IMR-90 (cell line): ENCODE measurements at regions not wholly inside any gene's neighbourhood (a gene's known extent, or its start where the extent isn't known, plus 50 kb on each side); places are given as distances from the start of the nearest gene placed in this dataset.

ENCODE experiments used
- ATAC-seq: fragments of 200-7000 bp; cut with Tn5 transposase; 2 replicates; pipeline ENCODE4 v1.9.1; 2020; ENCODE audit warnings: low read depth, mild to moderate bottlenecking, moderate library complexity
- BruUV-seq: library from RNA; stranded (reverse); fragments of 400-500 nt; replicated peaks from 2 replicates; lab custom pipeline; 2021; lab: Mats Ljungman, UMichigan
- CTCF ChIA-PET: fragments of 300-600 bp; formaldehyde crosslinking; extraction: SDS; loops from one replicate; lab custom pipeline; 2021; ENCODE audit warnings: antibody characterized with exemption; lab: Yijun Ruan, JAX
- POLR2A ChIA-PET: fragments of 300-600 bp; sonication (Branson Sonifier 250); formaldehyde crosslinking; loops from one replicate; lab custom pipeline; 2022; ENCODE audit warnings: antibody characterized with exemption; ENCODE audit not compliant: unreplicated experiment; lab: Charles Lee
- DNase-seq: peaks from one replicate; pipeline ENCODE4 v3.0.0; 2013
- H2AFZ ChIP-seq: replicated peaks from 2 replicates; pipeline ENCODE3; 2013; ENCODE audit warnings: low read length, mild to moderate bottlenecking; ENCODE audit not compliant: poor library complexity
- H2AK5ac ChIP-seq: 2 replicates; pipeline ENCODE4 v1.6.1; 2013; ENCODE audit warnings: low read depth, low read length, inconsistent platforms
- H2AK9ac ChIP-seq: replicated peaks from 2 replicates; pipeline ENCODE3; 2013; ENCODE audit warnings: mild to moderate bottlenecking, low read depth, low read length, moderate library complexity; ENCODE audit not compliant: poor library complexity
- H2BK120ac ChIP-seq: 2 replicates; pipeline ENCODE4 v1.6.1; 2013; ENCODE audit warnings: low read depth, low read length, inconsistent platforms
- H2BK15ac ChIP-seq: 3 replicates; pipeline ENCODE4 v1.6.1; 2013; ENCODE audit warnings: low read depth, low read length, inconsistent platforms
- H2BK20ac ChIP-seq: 2 replicates; pipeline ENCODE4 v1.6.1; 2013; ENCODE audit warnings: low read depth, mild to moderate bottlenecking, inconsistent platforms, low read length, moderate library complexity
- H2BK5ac ChIP-seq: 2 replicates; pipeline ENCODE4 v1.6.1; 2013; ENCODE audit warnings: mild to moderate bottlenecking, low read depth, low read length, inconsistent platforms; ENCODE audit not compliant: poor library complexity, severe bottlenecking
- H3K14ac ChIP-seq: replicated peaks from 2 replicates; pipeline ENCODE4 v1.6.1; 2013; ENCODE audit warnings: low read depth, low read length, inconsistent platforms
- H3K18ac ChIP-seq: 2 replicates; pipeline ENCODE4 v1.6.1; 2013; ENCODE audit warnings: low read depth, low read length, control low read depth
- H3K23ac ChIP-seq: 2 replicates; pipeline ENCODE4 v1.6.1; 2013; ENCODE audit warnings: low read depth, low read length, inconsistent platforms
- H3K27ac ChIP-seq: 2 replicates; pipeline ENCODE4 v1.5.1; 2013; ENCODE audit warnings: mild to moderate bottlenecking, control low read depth, low read length; ENCODE audit not compliant: insufficient read depth
- H3K27me3 ChIP-seq: 2 replicates; pipeline ENCODE4 v1.6.1; 2013; ENCODE audit warnings: low read length; ENCODE audit not compliant: control insufficient read depth, insufficient read depth
- H3K36me3 ChIP-seq: 2 replicates; pipeline ENCODE4 v1.6.1; 2013; ENCODE audit warnings: low read length, mixed read lengths; ENCODE audit not compliant: control insufficient read depth, insufficient read depth
- H3K4ac ChIP-seq: 2 replicates; pipeline ENCODE4 v1.6.1; 2013; ENCODE audit warnings: low read depth, low read length, inconsistent platforms
- H3K4me1 ChIP-seq: 2 replicates; pipeline ENCODE4 v1.6.1; 2013; ENCODE audit warnings: low read length, mixed read lengths; ENCODE audit not compliant: control insufficient read depth, insufficient read depth
- H3K4me2 ChIP-seq: 2 replicates; pipeline ENCODE4 v1.6.1; 2013; ENCODE audit warnings: low read depth, mild to moderate bottlenecking, control low read depth, low read length, moderate library complexity
- H3K4me3 ChIP-seq: 2 replicates; pipeline ENCODE4 v1.5.1; 2013; ENCODE audit warnings: low read depth, mild to moderate bottlenecking, control low read depth, low read length, moderate library complexity; ENCODE audit not compliant: insufficient read depth
- H3K56ac ChIP-seq: 2 replicates; pipeline ENCODE4 v1.6.1; 2013; ENCODE audit warnings: low read length, inconsistent platforms; ENCODE audit not compliant: insufficient read depth; ENCODE audit errors: extremely low read depth
- H3K79me1 ChIP-seq, 2 experiments: 2 replicates each; pipeline ENCODE4 v1.6.1; 2013; ENCODE audit warnings: low read length in 2 of 2, inconsistent platforms in 1 of 2, low read depth in 1 of 2
- H3K9ac ChIP-seq: 2 replicates; pipeline ENCODE4 v1.6.1; 2013; ENCODE audit warnings: low read depth, low read length, control low read depth
- H3K9me1 ChIP-seq: 2 replicates; pipeline ENCODE4 v1.6.1; 2013; ENCODE audit warnings: low read length, inconsistent platforms; ENCODE audit not compliant: insufficient read depth
- H3K9me3 ChIP-seq: 2 replicates; pipeline ENCODE4 v1.6.1; 2013; ENCODE audit warnings: low read length; ENCODE audit not compliant: control insufficient read depth, insufficient read depth
- H4K20me1 ChIP-seq: 2 replicates; pipeline ENCODE4 v1.6.1; 2013; ENCODE audit warnings: low read length, inconsistent platforms; ENCODE audit not compliant: insufficient read depth
- H4K5ac ChIP-seq: 2 replicates; pipeline ENCODE4 v1.6.1; 2013; ENCODE audit warnings: mild to moderate bottlenecking, low read depth, low read length, control low read depth
- H4K8ac ChIP-seq, 2 experiments: 2 replicates each; pipeline ENCODE4 v1.6.1; 2013; ENCODE audit warnings: low read depth in 2 of 2, low read length in 2 of 2, control low read depth in 1 of 2, inconsistent platforms in 1 of 2
- H4K91ac ChIP-seq: 2 replicates; pipeline ENCODE4 v1.6.1; 2013; ENCODE audit warnings: low read depth, low read length, inconsistent platforms; ENCODE audit not compliant: insufficient read depth
- BHLHE40 ChIP-seq: fragments of 150-350 bp; IDR thresholded peaks from 2 replicates; pipeline ENCODE4 v1.6.1; 2016; ENCODE audit warnings: mild to moderate bottlenecking, low read depth, low read length
- CHD1 ChIP-seq: IDR thresholded peaks from 2 replicates; pipeline ENCODE4 v1.6.1; 2012; ENCODE audit warnings: low read depth, low read length, improper control_type of control experiment
- FOS ChIP-seq: fragments of 150-350 bp; IDR thresholded peaks from 2 replicates; pipeline ENCODE4 v1.6.1; 2016; ENCODE audit warnings: low read depth, low read length
- MAZ ChIP-seq: IDR thresholded peaks from 2 replicates; pipeline ENCODE4 v1.6.1; 2012; ENCODE audit warnings: low read depth, mild to moderate bottlenecking, low read length, improper control_type of control experiment, moderate library complexity, borderline replicate concordance
- MXI1 ChIP-seq: IDR thresholded peaks from 2 replicates; pipeline ENCODE4 v1.6.1; 2012; ENCODE audit warnings: low read depth, mild to moderate bottlenecking, low read length, moderate library complexity, borderline replicate concordance
- NFE2L2 ChIP-seq: fragments of 150-350 bp; IDR thresholded peaks from 2 replicates; pipeline ENCODE4 v1.6.1; 2016; ENCODE audit warnings: low read depth, mild to moderate bottlenecking, low read length
- POLR2A ChIP-seq: IDR thresholded peaks from 2 replicates; pipeline ENCODE4 v1.6.1; 2012; ENCODE audit warnings: mild to moderate bottlenecking, low read depth, low read length
- RFX5 ChIP-seq: IDR thresholded peaks from 2 replicates; pipeline ENCODE4 v1.8.0; 2012; ENCODE audit warnings: low read depth, mild to moderate bottlenecking, low read length, moderate library complexity
- SMC3 ChIP-seq: fragments of 150-350 bp; IDR thresholded peaks from 2 replicates; pipeline ENCODE4 v1.6.1; 2016; ENCODE audit warnings: low read depth, mild to moderate bottlenecking, antibody characterized with exemption, low read length, moderate library complexity
- WGBS, 2 experiments: methylation state at CpG; one replicate each; pipeline versions ENCODE4 v1.1.5 to v1.1.7; 2013; ENCODE audit warnings: missing lambda C conversion rate in 2 of 2; ENCODE audit not compliant: insufficient read length in 1 of 2; ENCODE audit errors: extremely low coverage in 2 of 2; 5-methylcytosine and 5-hydroxymethylcytosine counted together
- dilution Hi-C: fragments of 300-500 bp; cut with HindIII; formaldehyde crosslinking; loops from one replicate; pipeline ENCODE4 v1.14.3; 2018; ENCODE audit warnings: low sequenced_read_pairs; ENCODE audit not compliant: unreplicated experiment
- in situ Hi-C: fragments of 300-500 bp; cut with MboI; formaldehyde crosslinking; loops from 3 replicates; pipeline ENCODE4 v1.14.3; 2019; ENCODE audit warnings: low sequenced_read_pairs, inconsistent platforms, mixed read lengths
- intact Hi-C: fragments of 100-400 bp; cut with micrococcal nuclease; formaldehyde crosslinking; loops from 2 replicates; pipeline ENCODE4 v1.10.0; 2022
- TF ChIP-seq, protein P1 (sequence below): fragments of 150-350 bp; IDR thresholded peaks from 2 replicates; pipeline ENCODE4 v1.6.1; 2017; ENCODE audit warnings: mild to moderate bottlenecking, antibody characterized with exemption, low read length, low read depth

DNA sequence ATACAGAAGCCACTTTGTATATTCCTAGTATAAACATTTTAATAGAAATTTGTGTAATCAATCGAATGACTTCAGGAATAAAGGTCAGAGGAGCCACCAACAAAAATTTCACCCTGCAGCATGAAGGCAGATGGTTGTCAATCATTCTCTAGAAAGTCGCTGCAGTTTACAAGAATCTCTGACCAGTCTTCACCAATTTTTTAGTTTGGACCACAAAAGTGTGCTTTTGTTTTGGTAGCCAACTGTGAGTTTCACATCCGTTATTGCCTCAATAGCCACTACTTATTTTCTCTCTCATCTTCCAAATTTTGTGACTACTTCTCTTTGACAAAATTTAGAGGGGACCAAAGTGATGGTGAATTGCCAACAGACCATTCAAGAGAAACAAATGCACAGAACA, 1155.6 kb downstream of the AMY1C start:
- no TSS peak for BruUV-seq
- intact Hi-C loops: no loop called here
- H3K14ac ChIP-seq: no peak overlapping the region
- H3K4me2 ChIP-seq: no peak overlapping the region
- H3K9me1 ChIP-seq: no peaks in the 10 kb centered on the region
- H2BK120ac ChIP-seq: no peak overlapping the region
- no peak overlapping the region for H2BK15ac ChIP-seq
- no peak overlapping the region for H4K5ac ChIP-seq
- in situ Hi-C loops: no loop called here
- no peaks in the 10 kb centered on the region for H4K20me1 ChIP-seq
- H3K4me1 ChIP-seq: no peaks in the 10 kb centered on the region
- ATAC-seq: no peak
- H2BK5ac ChIP-seq: no peak overlapping the region
- TF ChIP-seq, protein P1, sequence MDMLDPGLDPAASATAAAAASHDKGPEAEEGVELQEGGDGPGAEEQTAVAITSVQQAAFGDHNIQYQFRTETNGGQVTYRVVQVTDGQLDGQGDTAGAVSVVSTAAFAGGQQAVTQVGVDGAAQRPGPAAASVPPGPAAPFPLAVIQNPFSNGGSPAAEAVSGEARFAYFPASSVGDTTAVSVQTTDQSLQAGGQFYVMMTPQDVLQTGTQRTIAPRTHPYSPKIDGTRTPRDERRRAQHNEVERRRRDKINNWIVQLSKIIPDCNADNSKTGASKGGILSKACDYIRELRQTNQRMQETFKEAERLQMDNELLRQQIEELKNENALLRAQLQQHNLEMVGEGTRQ: no peak
- no peak for TF ChIP-seq CHD1
- no peak for TF ChIP-seq FOS
- TF ChIP-seq BHLHE40: no peak
- no peak for TF ChIP-seq MXI1
- TF ChIP-seq NFE2L2: no peak
- no peak for TF ChIP-seq POLR2A
- TF ChIP-seq RFX5: no peak
- no peak for TF ChIP-seq MAZ
- no peak for TF ChIP-seq SMC3
- no peak overlapping the region for H2BK20ac ChIP-seq
- H3K56ac ChIP-seq: no peak overlapping the region
- H3K4me3 ChIP-seq: no peak overlapping the region
- no peak overlapping the region for H3K27ac ChIP-seq
- no peaks in the 10 kb centered on the region for H3K79me1 ChIP-seq
- H3K23ac ChIP-seq: no peak overlapping the region
- H4K8ac ChIP-seq: no peak overlapping the region
- no peaks in the 10 kb centered on the region for H3K27me3 ChIP-seq
- dilution Hi-C loops: no loop called here
- ChIA-PET POLR2A (no interaction called here), CTCF (no interaction called here)
- no CpG with 5 or more reads among the region's 3 CpGs for WGBS, 2 experiments
- H4K91ac ChIP-seq: no peak overlapping the region
- no peak for DNase-seq
- H3K9me3 ChIP-seq: 0 out of 2 replicates have a peak, but pooled peaks cover 2% of the 10 kb centered on the region
- H2AK9ac ChIP-seq: no peak overlapping the region
- no peak overlapping the region for H3K4ac ChIP-seq
- no peak overlapping the region for H3K18ac ChIP-seq
- no peak overlapping the region for H3K9ac ChIP-seq
- no peak overlapping the region for H2AK5ac ChIP-seq
- H2AFZ ChIP-seq: no peak overlapping the region
- H3K36me3 ChIP-seq: no peaks in the 10 kb centered on the region
